WTC11 (cell line): ENCODE measurements at regions not wholly inside any gene's neighbourhood (a gene's known extent, or its start where the extent isn't known, plus 50 kb on each side); places are given as distances from the start of the nearest gene placed in this dataset.

Experiments used
- ATAC-seq: fragments of 200-7000 bp; cut with Tn5 transposase; 2 replicates; pipeline ENCODE4 v1.10.0; 2021; ENCODE audit warnings: mild to moderate bottlenecking, moderate library complexity
- CTCF ChIA-PET: fragments of 300-600 bp; sonication (Branson Sonifier 250); formaldehyde crosslinking; loops from one replicate; lab custom pipeline; 2021; ENCODE audit warnings: antibody characterized with exemption; lab: Charles Lee
- POLR2A ChIA-PET: fragments of 350-600 bp; sonication (Branson Sonifier 250); formaldehyde crosslinking; loops from one replicate; lab custom pipeline; 2021; ENCODE audit warnings: antibody characterized with exemption; lab: Charles Lee
- DNase-seq: peaks from one replicate; pipeline ENCODE4 v3.0.0; 2021; ENCODE audit warnings: low spot score
- H3K27ac Mint-ChIP-seq: 2 replicates; pipeline ENCODE4 v1.8.0; 2021; ENCODE audit warnings: mixed read lengths
- H3K27me3 Mint-ChIP-seq: 2 replicates; pipeline ENCODE4 v1.8.0; 2021; ENCODE audit warnings: low read depth, mild to moderate bottlenecking, moderate library complexity, mixed read lengths
- H3K36me3 Mint-ChIP-seq: 2 replicates; pipeline ENCODE4 v1.8.0; 2021; ENCODE audit warnings: mixed read lengths
- H3K4me1 Mint-ChIP-seq: 2 replicates; pipeline ENCODE4 v1.8.0; 2022; ENCODE audit warnings: mixed read lengths
- H3K4me3 Mint-ChIP-seq: 2 replicates; pipeline ENCODE4 v1.8.0; 2021; ENCODE audit warnings: mild to moderate bottlenecking, moderate library complexity, mixed read lengths
- H3K9me3 Mint-ChIP-seq: 2 replicates; pipeline ENCODE4 v1.8.0; 2021; ENCODE audit warnings: mixed read lengths
- AR ChIP-seq: fragments of 250-450 bp; sonication (Bioruptor Pico); IDR thresholded peaks from 2 replicates; pipeline ENCODE4 v1.9.0; 2021; ENCODE audit warnings: mild to moderate bottlenecking
- ARID4B ChIP-seq: sonication (generic); formaldehyde crosslinking; IDR thresholded peaks from 2 replicates; pipeline ENCODE4 v1.8.0; 2023; ENCODE audit warnings: missing genetic modification reagents, mild to moderate bottlenecking, borderline replicate concordance
- ATF3 ChIP-seq: sonication (generic); formaldehyde crosslinking; conservative IDR thresholded peaks from 2 replicates; pipeline ENCODE4 v1.8.1; 2022; ENCODE audit warnings: mild to moderate bottlenecking, missing genetic modification reagents
- CBFB ChIP-seq: sonication (generic); formaldehyde crosslinking; IDR thresholded peaks from 2 replicates; pipeline ENCODE4 v1.8.1; 2022; ENCODE audit warnings: mild to moderate bottlenecking, low read depth, missing genetic modification reagents
- ESRRA ChIP-seq: sonication (generic); formaldehyde crosslinking; IDR thresholded peaks from 2 replicates; pipeline ENCODE4 v1.8.1; 2022; ENCODE audit warnings: mild to moderate bottlenecking, missing genetic modification reagents, borderline replicate concordance
- FOXP1 ChIP-seq: sonication (generic); formaldehyde crosslinking; IDR thresholded peaks from 2 replicates; pipeline ENCODE4 v1.8.0; 2022; ENCODE audit warnings: missing genetic modification reagents, mild to moderate bottlenecking, moderate library complexity, borderline replicate concordance
- JAZF1 ChIP-seq: fragments of 250-450 bp; sonication (Bioruptor Pico); IDR thresholded peaks from 2 replicates; pipeline ENCODE4 v1.9.0; 2021; ENCODE audit warnings: moderate library complexity, mild to moderate bottlenecking, inconsistent platforms
- MXD4 ChIP-seq: fragments of 250-450 bp; sonication (Bioruptor Pico); IDR thresholded peaks from 2 replicates; pipeline ENCODE4 v1.8.0; 2021; ENCODE audit warnings: mild to moderate bottlenecking, moderate library complexity, borderline replicate concordance
- NFE2L1 ChIP-seq: sonication (generic); formaldehyde crosslinking; IDR thresholded peaks from 2 replicates; pipeline ENCODE4 v1.8.1; 2023; ENCODE audit warnings: missing genetic modification reagents
- NR2C2 ChIP-seq: sonication (generic); formaldehyde crosslinking; IDR thresholded peaks from 2 replicates; pipeline ENCODE4 v1.8.0; 2022; ENCODE audit warnings: mild to moderate bottlenecking, missing genetic modification reagents
- RORB ChIP-seq: fragments of 250-450 bp; sonication (Bioruptor Pico); IDR thresholded peaks from 2 replicates; pipeline ENCODE4 v1.9.0; 2021; ENCODE audit warnings: mild to moderate bottlenecking
- SMAD3 ChIP-seq: sonication (generic); formaldehyde crosslinking; IDR thresholded peaks from 2 replicates; pipeline ENCODE4 v1.8.0; 2022; ENCODE audit warnings: missing genetic modification reagents, mild to moderate bottlenecking, borderline replicate concordance
- SMAD4 ChIP-seq: sonication (generic); formaldehyde crosslinking; IDR thresholded peaks from 2 replicates; pipeline ENCODE4 v1.8.0; 2022; ENCODE audit warnings: mild to moderate bottlenecking, missing genetic modification reagents
- SP1 ChIP-seq: sonication (generic); formaldehyde crosslinking; conservative IDR thresholded peaks from 2 replicates; pipeline ENCODE4 v1.8.1; 2022; ENCODE audit warnings: missing genetic modification reagents
- TEAD1 ChIP-seq: sonication (generic); formaldehyde crosslinking; IDR thresholded peaks from 2 replicates; pipeline ENCODE4 v1.8.0; 2022; ENCODE audit warnings: mild to moderate bottlenecking, missing genetic modification reagents
- TP53 ChIP-seq: sonication (generic); formaldehyde crosslinking; IDR thresholded peaks from 2 replicates; pipeline ENCODE4 v1.8.1; 2023; ENCODE audit warnings: mild to moderate bottlenecking, missing genetic modification reagents
- USF2 ChIP-seq: sonication (generic); formaldehyde crosslinking; IDR thresholded peaks from 2 replicates; pipeline ENCODE4 v1.8.1; 2023; ENCODE audit warnings: mild to moderate bottlenecking, missing genetic modification reagents, moderate library complexity
- ZNF219 ChIP-seq: sonication (generic); formaldehyde crosslinking; IDR thresholded peaks from 2 replicates; pipeline ENCODE4 v1.8.0; 2023; ENCODE audit warnings: missing genetic modification reagents, mild to moderate bottlenecking, borderline replicate concordance
- ZNF232 ChIP-seq: sonication (generic); formaldehyde crosslinking; IDR thresholded peaks from 2 replicates; pipeline ENCODE4 v1.8.0; 2022; ENCODE audit warnings: mild to moderate bottlenecking, missing genetic modification reagents
- ZNF317 ChIP-seq: sonication (generic); formaldehyde crosslinking; IDR thresholded peaks from 2 replicates; pipeline ENCODE4 v1.8.1; 2023; ENCODE audit warnings: low read depth, mild to moderate bottlenecking, moderate library complexity, missing genetic modification reagents, borderline replicate concordance
- ZSCAN18 ChIP-seq: fragments of 250-450 bp; sonication (Bioruptor Pico); IDR thresholded peaks from 2 replicates; pipeline ENCODE4 v2.1.2; 2022; ENCODE audit warnings: mild to moderate bottlenecking, moderate library complexity
- TF ChIP-seq, protein P1 (sequence below): fragments of 250-450 bp; sonication (Bioruptor Pico); IDR thresholded peaks from 2 replicates; pipeline ENCODE4 v1.9.0; 2021; ENCODE audit warnings: mild to moderate bottlenecking
- TF ChIP-seq, protein P2 (sequence below): sonication (generic); formaldehyde crosslinking; IDR thresholded peaks from 2 replicates; pipeline ENCODE4 v1.8.1; 2022; ENCODE audit warnings: low read depth, missing genetic modification reagents, borderline replicate concordance
- TF ChIP-seq, protein P3 (sequence below): sonication (generic); formaldehyde crosslinking; IDR thresholded peaks from 2 replicates; pipeline ENCODE4 v1.8.0; 2022; ENCODE audit warnings: mild to moderate bottlenecking, missing genetic modification reagents

DNA sequence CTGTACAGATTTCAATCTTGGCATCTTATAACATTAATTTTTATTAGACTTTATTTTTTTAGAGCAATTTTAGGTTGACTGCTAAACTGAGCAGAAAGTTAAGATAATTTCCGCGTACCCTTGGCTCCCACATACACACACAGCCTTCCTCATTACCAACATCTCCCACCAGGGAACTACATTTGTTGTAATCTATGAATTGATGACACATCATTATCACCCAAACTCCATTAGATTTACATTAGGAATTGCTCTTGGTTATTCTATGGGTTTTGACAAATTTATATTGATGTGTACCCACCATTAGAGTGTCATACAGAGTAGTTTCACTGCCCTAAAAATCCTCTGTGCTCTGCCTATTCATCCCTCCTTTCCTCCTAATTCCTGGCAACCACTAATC is 56.4 kb upstream of the GRIK3 start:
- DNase-seq (no peak), ATAC-seq (no peak)
- ChIA-PET POLR2A (no interaction called here), CTCF (interaction anchor here (1.0 kb wide), 1 partner anchor 14 kb away, joined by 4 read pairs; no protein-coding TSS in a partner anchor)
- TF ChIP-seq, protein P1, sequence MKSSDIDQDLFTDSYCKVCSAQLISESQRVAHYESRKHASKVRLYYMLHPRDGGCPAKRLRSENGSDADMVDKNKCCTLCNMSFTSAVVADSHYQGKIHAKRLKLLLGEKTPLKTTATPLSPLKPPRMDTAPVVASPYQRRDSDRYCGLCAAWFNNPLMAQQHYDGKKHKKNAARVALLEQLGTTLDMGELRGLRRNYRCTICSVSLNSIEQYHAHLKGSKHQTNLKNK (CRISPR knock-in tag): no peak
- TF ChIP-seq NFE2L1 (no peak), FOXP1 (no peak), SP1 (CRISPR knock-in tag) (no peak), USF2 (CRISPR knock-in tag) (no peak), ARID4B (CRISPR knock-in tag) (no peak), ATF3 (CRISPR knock-in tag) (no peak)
- TF ChIP-seq, protein P2, sequence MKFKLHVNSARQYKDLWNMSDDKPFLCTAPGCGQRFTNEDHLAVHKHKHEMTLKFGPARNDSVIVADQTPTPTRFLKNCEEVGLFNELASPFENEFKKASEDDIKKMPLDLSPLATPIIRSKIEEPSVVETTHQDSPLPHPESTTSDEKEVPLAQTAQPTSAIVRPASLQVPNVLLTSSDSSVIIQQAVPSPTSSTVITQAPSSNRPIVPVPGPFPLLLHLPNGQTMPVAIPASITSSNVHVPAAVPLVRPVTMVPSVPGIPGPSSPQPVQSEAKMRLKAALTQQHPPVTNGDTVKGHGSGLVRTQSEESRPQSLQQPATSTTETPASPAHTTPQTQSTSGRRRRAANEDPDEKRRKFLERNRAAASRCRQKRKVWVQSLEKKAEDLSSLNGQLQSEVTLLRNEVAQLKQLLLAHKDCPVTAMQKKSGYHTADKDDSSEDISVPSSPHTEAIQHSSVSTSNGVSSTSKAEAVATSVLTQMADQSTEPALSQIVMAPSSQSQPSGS (CRISPR knock-in tag): no peak
- Mint-ChIP-seq H3K27ac (no peak overlapping the region), H3K36me3 (no peaks in the 10 kb centered on the region), H3K9me3 (no peaks in the 10 kb centered on the region), H3K4me3 (no peak overlapping the region), H3K27me3 (no peaks in the 10 kb centered on the region; the same call in 1 of the 2 replicates), H3K4me1 (peaks cover 14% of the 10 kb centered on the region)

GRCh38 chr1:37092937-37093336 is 58.6 kb upstream of the GRIK3 start:
- peaks cover 25% of the 10 kb centered on the region for H3K4me1 Mint-ChIP-seq
- DNase-seq (no peak), ATAC-seq (no peak)
- H3K9me3 Mint-ChIP-seq: peaks cover 3% of the 10 kb centered on the region; the same call in 1 of the 2 replicates
- no peak overlapping the region for H3K27ac Mint-ChIP-seq
- POLR2A ChIA-PET: no interaction called here
- no peaks in the 10 kb centered on the region for H3K36me3 Mint-ChIP-seq
- no peaks in the 10 kb centered on the region; the same call in 1 of the 2 replicates for H3K27me3 Mint-ChIP-seq
- CTCF ChIA-PET: interaction anchor here (0.7 to 1.5 kb wide), 5 partner anchors 85 to 577 kb away, joined by 3 to 5 read pairs (median 4); no protein-coding TSS in a partner anchor
- H3K4me3 Mint-ChIP-seq: no peak overlapping the region
- TF ChIP-seq TP53 (CRISPR knock-in tag): no peak
- no peak for TF ChIP-seq NR2C2 (CRISPR knock-in tag)
- no peak for TF ChIP-seq ESRRA (CRISPR knock-in tag)
- no peak for TF ChIP-seq NFE2L1
- TF ChIP-seq TEAD1: no peak
- no peak for TF ChIP-seq CBFB
- TF ChIP-seq SMAD3 (CRISPR knock-in tag): no peak
- TF ChIP-seq, protein P3, sequence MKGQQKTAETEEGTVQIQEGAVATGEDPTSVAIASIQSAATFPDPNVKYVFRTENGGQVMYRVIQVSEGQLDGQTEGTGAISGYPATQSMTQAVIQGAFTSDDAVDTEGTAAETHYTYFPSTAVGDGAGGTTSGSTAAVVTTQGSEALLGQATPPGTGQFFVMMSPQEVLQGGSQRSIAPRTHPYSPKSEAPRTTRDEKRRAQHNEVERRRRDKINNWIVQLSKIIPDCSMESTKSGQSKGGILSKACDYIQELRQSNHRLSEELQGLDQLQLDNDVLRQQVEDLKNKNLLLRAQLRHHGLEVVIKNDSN (CRISPR knock-in tag): no peak
- no peak for TF ChIP-seq ZNF317 (CRISPR knock-in tag)
- no peak for TF ChIP-seq AR (CRISPR knock-in tag)
- no peak for TF ChIP-seq SP1 (CRISPR knock-in tag)
- TF ChIP-seq ZNF232 (CRISPR knock-in tag): no peak
- TF ChIP-seq MXD4 (CRISPR knock-in tag): no peak
- TF ChIP-seq ZNF219: no peak
- no peak for TF ChIP-seq JAZF1 (CRISPR knock-in tag)
- TF ChIP-seq SMAD4: no peak
- no peak for TF ChIP-seq ZSCAN18 (CRISPR knock-in tag)
- no peak for TF ChIP-seq RORB (CRISPR knock-in tag)
